ENCODE measurements at regions not wholly inside any gene's neighbourhood (a gene's known extent, or its start where the extent isn't known, plus 50 kb on each side); places are given as distances from the start of the nearest gene placed in this dataset.

- DNase-seq = no peak
Observed at GRCh38 chr17:79500745-79501618, 109.9 kb downstream of the RBFOX3 start.

DNA sequence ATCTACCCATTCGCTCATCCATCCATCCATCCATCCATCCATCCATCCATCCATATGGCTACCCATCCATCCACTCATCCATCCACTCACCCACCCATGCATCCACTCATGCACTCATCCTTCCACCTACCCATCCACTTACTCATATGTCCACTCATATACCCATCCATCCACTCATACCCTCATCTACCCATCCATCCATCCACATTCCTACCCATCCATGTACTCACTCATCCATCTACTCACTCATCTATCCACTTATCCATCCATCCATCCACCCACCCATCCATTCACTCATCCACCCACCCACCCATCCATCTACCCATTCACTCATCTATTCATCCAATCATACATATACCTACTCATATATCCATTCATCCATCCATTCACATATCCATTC, 112.0 kb downstream of the RBFOX3 start:
- no peak for DNase-seq

DNA sequence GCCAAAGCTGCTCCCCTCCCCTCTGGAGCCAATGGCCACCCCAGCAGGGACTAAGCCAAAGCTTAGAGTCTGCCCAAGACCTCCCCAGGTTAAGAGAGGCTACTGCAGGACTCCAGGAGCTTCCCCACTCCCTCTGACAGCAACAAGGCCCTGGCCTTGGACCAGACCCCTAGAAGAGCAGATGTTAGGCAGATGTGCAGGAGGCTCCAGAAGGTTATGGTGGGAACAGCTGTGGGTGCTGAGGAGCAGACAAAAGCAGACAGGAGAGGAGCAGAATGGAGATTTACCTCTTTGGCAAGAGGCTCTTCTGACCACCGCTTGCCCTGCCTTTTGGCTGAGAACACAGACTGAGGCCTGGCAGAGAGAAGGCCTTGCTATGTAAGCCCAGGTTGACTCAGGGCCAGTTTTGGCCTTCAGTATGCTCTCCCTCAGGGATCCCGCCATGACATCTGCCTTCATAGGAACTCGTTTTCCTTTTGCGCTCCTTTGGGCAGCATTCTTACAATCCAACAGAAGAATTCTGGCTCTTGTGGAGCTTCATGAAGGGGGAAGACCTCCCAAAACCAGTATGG, 113.0 kb downstream of the RBFOX3 start:
- peak in 1 of 2 experiments; percentile 88 for DNase-seq

DNA sequence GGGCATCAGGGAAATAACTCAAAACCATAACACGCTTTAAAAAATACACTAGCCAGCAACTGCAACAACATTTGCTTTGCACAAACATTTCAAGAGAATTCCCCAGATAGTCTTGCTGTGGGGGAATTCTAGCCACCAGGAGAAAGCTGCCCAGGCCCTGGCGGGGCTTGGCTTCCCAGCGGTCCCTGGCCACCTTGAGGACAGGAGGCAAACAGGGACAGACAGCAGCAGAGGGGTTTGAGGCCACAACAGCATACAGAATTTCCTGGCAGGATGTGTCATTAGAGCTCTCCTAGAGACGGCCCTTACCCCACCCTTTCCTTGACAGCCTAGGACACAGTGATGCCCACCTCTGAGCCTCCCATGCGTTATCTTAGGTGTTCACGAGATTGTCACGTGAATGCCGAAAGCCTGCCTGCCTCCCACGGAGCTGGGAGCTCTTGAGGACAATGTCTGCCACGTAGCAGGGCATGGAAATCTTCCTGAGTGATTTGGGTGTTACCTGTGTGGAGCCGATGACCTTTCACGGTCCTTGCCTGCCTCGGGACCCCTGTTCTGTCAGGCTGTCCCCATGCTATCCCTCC, 114.3 kb downstream of the RBFOX3 start:
- DNase-seq = no peak

DNA sequence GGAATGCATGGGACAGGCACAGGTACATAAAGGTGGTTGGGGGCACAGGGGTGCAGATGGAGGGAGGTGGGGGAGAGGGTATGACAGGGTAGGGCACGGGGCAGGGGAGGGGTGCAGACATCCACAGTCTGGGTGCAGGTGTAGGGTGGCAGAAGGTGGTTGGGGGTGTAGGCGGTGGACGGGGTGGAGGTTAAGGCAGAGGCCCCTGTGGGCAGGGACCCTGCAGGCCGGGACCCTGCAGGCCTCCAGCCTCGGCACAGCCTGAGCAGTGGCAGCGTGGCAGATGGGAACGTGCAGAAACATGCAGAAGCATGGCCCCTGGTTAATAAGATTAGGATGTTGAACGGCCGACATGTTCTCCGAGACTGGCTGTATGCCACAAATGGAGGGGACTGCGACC, 115.2 kb downstream of the RBFOX3 start:
- no peak for DNase-seq

DNA sequence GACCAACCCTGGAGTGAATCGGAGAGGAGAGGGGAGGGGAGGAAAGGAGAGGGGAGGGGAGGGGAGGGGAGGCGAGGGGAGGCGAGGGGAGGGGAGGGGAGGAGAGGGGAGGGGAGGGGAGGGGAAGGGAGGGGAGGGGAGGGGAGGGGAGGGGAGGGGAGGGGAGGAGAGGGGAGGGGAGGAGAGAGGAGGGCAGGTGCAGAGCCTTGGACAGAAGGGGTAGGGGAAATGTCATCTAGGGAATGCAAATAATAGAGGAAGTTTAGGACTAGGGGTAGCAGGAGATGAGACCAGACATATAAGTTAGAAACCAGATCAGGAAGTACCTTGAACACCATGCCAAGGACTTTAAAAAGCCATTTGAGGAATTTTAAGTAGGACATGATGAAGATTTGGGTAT, 119.8 kb downstream of the RBFOX3 start:
- no peak for DNase-seq

- DNase-seq = no peak
Observed at GRCh38 chr17:79490530-79490929, 120.3 kb downstream of the RBFOX3 start.

DNA sequence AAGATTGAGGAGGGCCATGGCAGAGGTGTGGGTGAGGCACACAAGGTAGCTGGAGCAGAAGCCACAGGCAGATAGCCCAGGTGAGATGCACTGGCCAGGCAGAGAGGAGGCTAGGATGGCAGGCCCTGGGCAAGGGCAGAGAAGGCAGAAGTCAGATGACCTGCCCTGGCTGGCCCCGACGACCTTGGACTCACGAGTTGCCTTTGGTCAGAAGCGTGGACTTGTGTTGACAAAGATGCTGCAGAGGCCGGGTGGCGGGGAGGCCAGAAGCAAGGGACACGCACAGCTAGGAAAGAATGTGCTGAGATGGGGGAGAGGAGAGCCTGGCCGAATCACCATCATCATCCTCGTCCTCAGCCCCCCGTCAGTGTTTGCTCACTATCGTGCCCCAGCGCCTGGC, 123.7 kb downstream of the RBFOX3 start:
- no peak for DNase-seq

DNA sequence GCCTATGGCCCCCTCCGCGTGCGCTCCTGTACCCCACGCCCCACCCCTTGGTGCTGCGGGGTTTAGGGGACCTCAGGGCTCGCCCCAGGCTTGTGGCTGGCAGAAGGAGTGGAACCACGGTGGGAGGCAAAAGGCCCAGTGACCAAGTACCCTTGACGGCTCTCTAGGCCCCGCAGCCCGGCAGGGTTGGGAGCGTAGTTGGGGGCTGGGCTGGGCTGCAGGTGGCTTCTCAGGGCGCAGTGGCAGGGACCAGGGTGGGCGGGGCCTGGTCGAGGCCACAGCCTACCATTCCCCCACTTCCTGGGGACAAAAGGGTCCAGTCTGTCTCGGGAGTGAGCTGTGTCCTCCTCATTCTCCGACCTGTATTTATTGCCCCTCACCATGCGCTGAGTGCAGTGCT, 124.9 kb downstream of the RBFOX3 start:
- DNase-seq = no peak

DNA sequence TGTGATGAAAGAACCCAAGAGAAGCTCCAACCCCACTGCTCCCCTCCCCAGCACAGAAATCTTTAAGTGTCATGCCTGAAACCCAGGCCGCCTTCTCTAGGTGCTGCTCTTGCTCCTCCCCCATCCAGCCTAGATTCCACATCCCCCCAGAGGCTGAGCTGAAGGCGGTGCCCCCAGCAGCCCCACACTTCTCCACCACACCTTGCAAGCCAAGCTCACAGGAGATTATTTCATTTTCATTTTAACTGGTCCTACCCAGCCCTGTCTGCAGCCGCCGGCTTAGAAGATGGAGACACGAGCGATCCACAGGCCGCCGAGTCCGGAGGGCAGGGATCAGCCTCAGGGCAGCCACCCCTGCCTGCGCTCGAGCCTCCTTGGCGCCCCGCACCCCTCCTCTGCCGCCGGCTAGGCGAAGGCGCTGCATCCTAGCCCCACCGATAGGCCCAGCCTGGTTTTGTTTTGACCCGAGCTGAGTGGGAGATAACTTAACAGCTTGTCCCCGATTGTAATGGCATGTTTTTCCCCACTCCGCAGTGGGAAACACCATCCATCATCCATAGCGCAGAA, 125.3 kb downstream of the RBFOX3 start:
- no peak for DNase-seq

DNA sequence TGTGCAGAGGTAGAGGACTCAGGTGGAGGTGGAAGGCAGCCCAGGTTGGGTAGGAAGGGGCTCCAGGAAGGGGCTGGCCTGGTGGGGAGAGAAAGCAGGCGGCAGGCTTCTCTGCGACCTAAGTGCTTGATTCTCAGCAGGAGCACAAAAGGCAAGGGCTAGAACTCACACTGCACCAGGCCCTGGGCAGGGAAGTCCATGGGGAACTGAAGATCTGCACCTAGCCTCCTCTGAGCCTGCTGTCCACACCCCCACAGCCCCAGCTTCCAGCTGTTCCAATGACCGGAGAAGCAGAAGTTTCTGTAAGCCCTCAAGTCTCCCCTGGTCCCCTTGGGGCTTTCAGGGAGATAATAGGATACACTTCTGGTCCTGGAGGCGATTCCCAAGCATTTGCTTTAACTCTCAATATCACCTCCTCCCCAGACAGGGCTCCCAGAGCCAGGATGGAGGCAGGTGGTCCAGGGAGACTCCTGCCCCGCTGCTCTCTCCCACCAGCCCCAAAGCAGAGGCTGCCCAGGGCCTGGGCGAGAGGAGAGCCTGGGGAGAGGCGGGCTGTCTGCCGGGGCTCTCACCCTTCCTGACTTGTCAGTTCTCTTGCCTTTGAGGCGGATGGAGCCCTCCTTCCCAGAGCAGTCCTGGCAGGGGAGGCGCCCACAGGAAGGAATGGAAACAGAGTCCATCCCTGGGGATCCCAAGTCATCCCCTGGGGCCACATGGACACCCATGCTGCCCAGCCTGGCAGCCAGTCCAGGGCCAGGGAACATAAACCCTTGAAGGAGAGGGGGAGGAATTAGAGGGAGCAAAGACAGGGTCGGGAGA, 126.0 kb downstream of the RBFOX3 start:
- no peak for DNase-seq

DNA sequence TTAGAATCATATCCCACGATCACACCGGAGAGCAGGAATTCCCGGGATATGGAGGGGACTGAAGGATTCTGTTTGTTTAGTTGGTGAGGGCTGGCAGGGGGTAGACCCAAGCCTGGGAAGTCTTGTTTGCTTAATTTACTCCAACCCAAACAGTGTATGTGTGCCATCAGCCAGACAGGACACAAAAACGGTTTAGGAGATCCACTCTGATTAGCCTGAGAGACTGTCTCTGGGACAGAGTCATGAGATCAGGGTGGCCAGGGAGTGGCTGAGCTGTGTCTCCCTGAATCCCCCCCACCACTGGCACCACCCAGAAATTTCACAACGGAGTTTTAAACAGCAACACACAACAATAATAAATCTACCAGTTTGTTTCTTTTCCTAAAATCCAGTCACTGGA, 127.0 kb downstream of the RBFOX3 start:
- DNase-seq = no peak

- DNase-seq = no peak
Observed at GRCh38 chr17:79482727-79483521, 127.9 kb downstream of the RBFOX3 start.

DNA sequence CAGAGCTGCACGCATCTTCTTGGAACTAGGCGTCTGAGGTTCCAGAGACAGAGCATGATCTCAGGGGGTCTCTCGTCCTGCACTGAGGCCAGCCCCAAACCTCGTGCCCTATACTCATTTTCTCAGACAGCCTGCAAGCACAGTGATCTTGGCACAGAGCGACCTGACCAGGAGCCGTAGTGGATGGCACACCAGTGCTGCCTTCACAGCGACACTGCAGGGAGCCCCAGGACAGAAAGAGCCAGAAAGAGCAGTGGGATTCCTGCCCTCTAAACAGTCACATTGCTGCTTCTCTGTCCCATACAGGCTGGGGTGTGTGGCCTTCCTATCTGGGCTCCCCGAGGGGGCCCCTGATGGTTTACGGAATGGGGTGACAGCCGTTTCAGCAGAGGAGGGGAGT, 131.0 kb downstream of the RBFOX3 start:
- DNase-seq = no peak

GRCh38 chr17:79478841-79479240, 132.0 kb downstream of the RBFOX3 start:
- no peak for DNase-seq

- DNase-seq = no peak
Observed at GRCh38 chr17:79478051-79478461, 132.8 kb downstream of the RBFOX3 start.

- DNase-seq = peak in 1 of 2 experiments; percentile 74
Observed at GRCh38 chr17:79476074-79476652, 134.7 kb downstream of the RBFOX3 start.

DNA sequence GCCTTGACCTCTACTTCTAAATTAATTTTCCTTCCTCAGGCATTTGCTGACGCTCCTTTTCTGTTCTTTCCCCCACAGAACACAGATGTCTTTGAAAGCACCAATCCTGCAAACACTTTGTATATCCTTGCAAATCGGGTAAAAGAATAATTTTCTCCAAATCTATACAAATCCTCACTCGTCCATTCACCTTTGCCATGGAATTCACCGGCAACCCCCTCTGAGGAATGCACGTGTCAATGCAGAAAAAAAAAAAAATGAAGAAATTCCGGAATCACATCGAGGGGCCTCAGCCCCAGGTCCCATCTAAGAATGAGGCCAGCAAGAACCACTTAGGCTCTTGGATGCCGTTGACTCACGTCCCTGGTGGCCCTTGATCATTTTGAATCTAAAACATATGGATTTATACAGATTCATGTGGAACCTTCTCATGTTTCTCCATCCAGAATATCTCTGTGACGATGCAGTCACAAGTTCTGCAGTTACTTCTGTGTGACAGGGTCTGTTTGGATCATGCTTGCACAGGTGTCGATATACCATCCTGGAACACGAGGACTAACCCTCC, 136.9 kb downstream of the RBFOX3 start:
- no peak for DNase-seq

GRCh38 chr17:79473111-79473875, 137.6 kb downstream of the RBFOX3 start:
- peak in 1 of 2 experiments; percentile 40 for DNase-seq

DNA sequence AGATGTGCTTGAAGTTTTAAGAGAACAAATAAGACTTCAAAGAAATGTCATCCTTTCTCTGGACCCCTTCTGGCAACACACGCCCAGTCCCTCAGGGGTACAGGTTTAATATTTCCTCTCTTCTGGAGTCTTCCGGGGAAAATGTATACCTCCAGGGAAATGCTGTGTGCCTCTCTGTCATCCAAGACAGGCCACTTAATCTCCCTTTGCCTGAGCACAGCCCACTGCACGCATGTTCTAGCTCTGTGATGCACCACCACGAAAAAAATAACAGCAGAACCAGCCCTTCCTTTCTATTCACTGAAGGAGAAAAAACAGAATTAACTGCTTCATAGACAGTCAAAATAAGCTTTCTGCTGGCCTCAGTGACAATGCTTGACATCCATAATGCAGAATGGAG, 140.1 kb downstream of the RBFOX3 start:
- no peak for DNase-seq

GRCh38 chr17:79469646-79470045, 141.2 kb downstream of the RBFOX3 start:
- no peak for DNase-seq
